Hepatocyte (in vitro differentiated cells): ENCODE measurements at regions not wholly inside any gene's neighbourhood (a gene's known extent, or its start where the extent isn't known, plus 50 kb on each side); places are given as distances from the start of the nearest gene placed in this dataset.

Source experiments
- CTCF ChIP-seq: fragments of 200-600 bp; sonication (generic); IDR thresholded peaks from 2 replicates; pipeline ENCODE4 v1.5.1; 2016; ENCODE audit warnings: antibody characterized with exemption, mild to moderate bottlenecking; ENCODE audit not compliant: poor library complexity
- EZH2 ChIP-seq: fragments of 200-600 bp; sonication (generic); IDR thresholded peaks from 2 replicates; pipeline ENCODE4 v1.6.1; 2016; ENCODE audit warnings: antibody characterized with exemption, mild to moderate bottlenecking, borderline replicate concordance

DNA sequence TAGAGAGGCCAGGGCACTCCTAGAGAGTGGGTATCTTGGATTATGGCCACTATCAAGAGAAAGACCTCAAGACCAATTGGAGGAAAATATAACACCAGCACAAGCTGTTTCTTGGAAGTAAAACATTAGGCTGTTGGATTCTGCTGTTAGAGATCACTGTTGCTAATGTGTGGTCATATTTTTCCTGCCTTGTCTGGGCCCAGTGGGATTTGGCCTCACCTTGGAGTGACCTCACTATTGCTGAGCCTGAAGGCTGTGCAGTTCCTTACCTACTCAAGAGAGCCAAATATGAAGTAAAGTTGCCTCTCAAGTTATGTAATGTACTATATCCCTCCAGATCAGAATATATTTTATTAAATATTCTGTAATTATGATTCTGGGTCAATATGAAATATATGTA is 355.4 kb upstream of the CTSO start:
- TF ChIP-seq CTCF (no peak), EZH2 (no peak)
